ENCODE measurements at regions not wholly inside any gene's neighbourhood (a gene's known extent, or its start where the extent isn't known, plus 50 kb on each side); places are given as distances from the start of the nearest gene placed in this dataset.

DNA sequence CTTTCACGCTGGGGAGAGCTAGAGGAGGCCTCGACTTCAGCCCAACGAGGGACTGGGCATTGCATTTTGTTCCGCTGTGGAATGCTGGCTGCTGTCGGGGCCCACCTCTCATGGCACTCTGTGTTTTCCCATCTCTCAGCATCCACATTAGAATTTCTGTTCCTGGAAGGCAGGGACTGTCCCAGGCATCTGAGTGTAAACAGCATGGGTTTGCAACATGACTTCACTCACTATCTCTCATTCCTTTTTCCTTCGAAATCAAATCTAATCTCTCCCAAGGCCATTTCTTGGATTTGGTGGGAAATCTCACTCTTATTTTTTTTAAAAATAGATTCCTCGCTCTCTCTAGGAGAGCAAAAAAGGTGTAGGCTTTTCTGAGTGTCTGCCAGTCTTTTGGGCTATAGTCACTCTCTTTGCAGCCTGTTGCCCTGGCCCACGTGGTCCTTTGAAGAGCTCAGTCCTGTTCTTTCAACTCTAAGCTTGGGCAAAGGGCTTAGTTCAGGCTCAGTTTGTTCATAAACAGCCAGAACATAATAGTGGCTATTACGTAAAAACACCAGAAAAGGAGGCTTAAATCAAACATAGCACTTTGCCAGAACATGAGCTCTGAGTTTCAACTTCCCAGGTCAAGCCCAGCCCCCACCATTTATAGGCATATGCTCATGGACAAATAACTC is 284.6 kb upstream of the ZFP64 start:
- Histone ChIP-seq H3K36me3 (ENCODE audit: insufficient read depth, low read length) (no peaks in the 10 kb centered on the region), H3K4me3 (no peak overlapping the region), H3K9ac (ENCODE audit: insufficient read length) (no peak overlapping the region), H3K27ac (no peak overlapping the region), H3K9me3 (ENCODE audit: low read depth, low read length) (no peaks in the 10 kb centered on the region)
- TF ChIP-seq EZH2 (IDR thresholded peaks at IDR 0.05) (no peak), POLR2AphosphoS5 (IDR thresholded peaks at IDR 0.05; ENCODE audit: borderline replicate concordance, low read depth, low read length) (no peak), FOXP2 (optimal IDR thresholded peaks at IDR 0.05; ENCODE audit: control extremely low read depth, extremely low read length, insufficient read depth) (no peak)
- no peak for DNase-seq (ENCODE audit: low read depth, low spot score)

DNA sequence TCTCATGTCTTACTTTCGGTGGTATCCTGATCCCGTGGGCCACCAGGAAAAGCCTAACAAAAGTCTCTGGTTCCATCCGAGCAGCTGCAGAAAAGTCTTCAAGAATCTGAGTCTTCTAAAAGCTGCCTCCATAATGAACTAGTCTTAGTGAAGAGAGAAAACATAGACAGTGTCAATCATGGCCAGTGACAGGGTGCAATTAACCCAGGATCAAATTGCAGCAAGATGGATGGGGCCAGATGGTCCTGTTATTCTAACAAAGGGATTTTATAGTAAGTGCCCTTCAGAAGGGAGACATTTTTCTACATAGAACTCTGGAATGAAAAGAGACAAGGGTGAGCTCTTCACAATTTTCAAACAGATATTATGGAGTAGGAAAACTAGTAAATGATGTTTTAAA is 281.6 kb upstream of the ZFP64 start:
- Histone ChIP-seq H3K9me3 (ENCODE audit: low read depth, low read length) (no peaks in the 10 kb centered on the region), H3K27ac (no peak overlapping the region), H3K9ac (ENCODE audit: insufficient read length) (no peak overlapping the region), H3K4me3 (no peak overlapping the region), H3K36me3 (ENCODE audit: insufficient read depth, low read length) (no peaks in the 10 kb centered on the region)
- no peak for DNase-seq (ENCODE audit: low read depth, low spot score)
- TF ChIP-seq POLR2AphosphoS5 (IDR thresholded peaks at IDR 0.05; ENCODE audit: borderline replicate concordance, low read depth, low read length) (no peak), FOXP2 (optimal IDR thresholded peaks at IDR 0.05; ENCODE audit: control extremely low read depth, extremely low read length, insufficient read depth) (no peak), EZH2 (IDR thresholded peaks at IDR 0.05) (no peak)

DNA sequence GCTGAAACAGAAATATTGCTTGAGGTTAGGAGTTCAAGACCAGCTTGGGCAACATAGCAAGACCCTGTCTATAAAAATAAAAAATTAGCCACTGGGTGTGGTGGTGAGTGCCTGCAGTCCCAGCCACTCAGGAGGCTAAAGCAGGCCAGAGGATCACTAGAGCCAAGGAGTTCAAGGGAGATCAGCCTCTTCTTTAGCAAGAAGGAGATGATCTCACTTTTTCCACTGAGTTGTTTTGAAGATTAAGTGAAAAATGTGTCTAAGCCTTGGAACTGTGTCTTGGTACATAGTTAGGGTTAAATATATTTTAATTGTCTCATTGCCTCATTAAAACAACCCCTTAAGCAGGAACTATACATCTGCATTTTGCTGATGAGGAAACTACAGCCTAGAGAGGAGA is 279.0 kb upstream of the ZFP64 start:
- H3K36me3 ChIP-seq (ENCODE audit: insufficient read depth, low read length), result no peaks in the 10 kb centered on the region
- H3K9me3 ChIP-seq (ENCODE audit: low read depth, low read length), result no peaks in the 10 kb centered on the region
- no peak overlapping the region for H3K27ac ChIP-seq
- DNase-seq (ENCODE audit: low read depth, low spot score), result no peak
- H3K4me3 ChIP-seq, result no peak overlapping the region
- H3K9ac ChIP-seq (ENCODE audit: insufficient read length), result no peak overlapping the region
- TF ChIP-seq FOXP2 (optimal IDR thresholded peaks at IDR 0.05; ENCODE audit: control extremely low read depth, extremely low read length, insufficient read depth) (no peak), POLR2AphosphoS5 (IDR thresholded peaks at IDR 0.05; ENCODE audit: borderline replicate concordance, low read depth, low read length) (no peak), EZH2 (IDR thresholded peaks at IDR 0.05) (no peak)

DNA sequence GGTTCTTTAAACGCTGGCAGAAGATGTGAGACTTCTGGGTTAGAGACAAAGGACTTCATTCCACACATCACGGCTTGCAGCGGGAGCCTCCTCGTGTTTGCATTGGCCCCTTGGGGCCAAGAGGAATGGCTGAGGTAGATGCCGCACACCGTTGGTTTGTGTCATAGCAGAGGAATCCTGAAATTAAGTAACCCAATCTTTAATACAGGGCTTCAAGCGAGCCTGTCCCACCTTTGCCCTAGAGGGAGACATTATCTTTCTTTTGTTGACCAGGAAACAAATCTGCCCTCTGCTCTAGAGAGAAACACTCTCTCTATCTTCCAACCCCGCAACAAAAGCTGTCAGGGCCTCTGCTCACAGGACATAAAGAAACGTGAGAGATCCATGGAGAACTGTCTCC is 277.5 kb upstream of the ZFP64 start:
- TF ChIP-seq EZH2 (IDR thresholded peaks at IDR 0.05), result no peak
- TF ChIP-seq POLR2AphosphoS5 (IDR thresholded peaks at IDR 0.05; ENCODE audit: borderline replicate concordance, low read depth, low read length), result no peak
- TF ChIP-seq FOXP2 (optimal IDR thresholded peaks at IDR 0.05; ENCODE audit: control extremely low read depth, extremely low read length, insufficient read depth), result no peak
- H3K9ac ChIP-seq (ENCODE audit: insufficient read length), result no peak overlapping the region
- H3K4me3 ChIP-seq, result no peak overlapping the region
- H3K27ac ChIP-seq, result no peak overlapping the region
- DNase-seq (ENCODE audit: low read depth, low spot score), result no peak
- no peaks in the 10 kb centered on the region for H3K9me3 ChIP-seq (ENCODE audit: low read depth, low read length)
- H3K36me3 ChIP-seq (ENCODE audit: insufficient read depth, low read length), result no peaks in the 10 kb centered on the region

DNA sequence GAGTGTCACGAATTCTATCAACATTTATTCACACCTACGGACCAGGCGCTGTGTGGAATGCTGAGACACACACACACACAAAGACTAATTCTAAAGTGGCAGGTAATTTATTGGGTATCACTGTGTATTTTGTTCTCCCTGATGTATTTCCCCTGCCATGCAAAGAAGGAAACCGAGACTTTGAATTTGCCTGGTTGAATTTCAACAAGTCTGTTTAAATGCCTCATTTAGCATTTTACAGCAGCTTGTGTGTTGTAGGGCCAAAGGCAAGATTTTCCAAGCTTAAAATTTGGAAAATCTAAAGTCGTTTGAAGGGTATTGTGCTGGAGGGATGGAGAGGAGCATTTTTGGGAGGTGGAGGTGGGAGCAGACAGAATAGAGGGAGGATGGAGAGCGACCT is 274.4 kb upstream of the ZFP64 start:
- no peak for DNase-seq (ENCODE audit: low read depth, low spot score)
- Histone ChIP-seq H3K36me3 (ENCODE audit: insufficient read depth, low read length) (no peaks in the 10 kb centered on the region), H3K27ac (no peak overlapping the region), H3K4me3 (no peak overlapping the region), H3K9me3 (ENCODE audit: low read depth, low read length) (no peaks in the 10 kb centered on the region), H3K9ac (ENCODE audit: insufficient read length) (no peak overlapping the region)
- TF ChIP-seq FOXP2 (optimal IDR thresholded peaks at IDR 0.05; ENCODE audit: control extremely low read depth, extremely low read length, insufficient read depth) (no peak), POLR2AphosphoS5 (IDR thresholded peaks at IDR 0.05; ENCODE audit: borderline replicate concordance, low read depth, low read length) (no peak), EZH2 (IDR thresholded peaks at IDR 0.05) (no peak)

DNA sequence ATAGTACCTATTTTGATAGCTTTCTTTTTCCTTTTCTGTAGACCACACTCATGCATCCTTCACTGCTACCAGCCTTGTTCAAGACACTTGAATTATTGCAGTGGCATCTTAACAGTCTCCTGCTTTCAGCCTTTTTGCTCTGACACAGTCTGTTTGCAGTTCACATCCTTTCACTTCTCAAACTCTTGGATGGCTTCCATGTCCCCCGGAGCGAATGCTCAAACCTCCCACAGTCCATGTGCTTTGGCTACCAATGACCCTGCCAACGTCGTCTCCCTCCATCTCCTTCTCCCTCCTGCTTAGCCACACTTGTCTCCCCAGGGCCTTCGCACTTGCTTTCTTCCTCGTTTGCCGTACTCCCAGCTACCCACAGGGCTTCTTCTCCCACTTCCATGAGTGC is 270.0 kb upstream of the ZFP64 start:
- Histone ChIP-seq H3K9me3 (ENCODE audit: low read depth, low read length) (no peaks in the 10 kb centered on the region), H3K27ac (no peak overlapping the region), H3K4me3 (no peak overlapping the region), H3K9ac (ENCODE audit: insufficient read length) (no peak overlapping the region), H3K36me3 (ENCODE audit: insufficient read depth, low read length) (no peaks in the 10 kb centered on the region)
- no peak for TF ChIP-seq FOXP2 (optimal IDR thresholded peaks at IDR 0.05; ENCODE audit: control extremely low read depth, extremely low read length, insufficient read depth)
- TF ChIP-seq POLR2AphosphoS5 (IDR thresholded peaks at IDR 0.05; ENCODE audit: borderline replicate concordance, low read depth, low read length), result no peak
- TF ChIP-seq EZH2 (IDR thresholded peaks at IDR 0.05), result no peak
- no peak for DNase-seq (ENCODE audit: low read depth, low spot score)

DNA sequence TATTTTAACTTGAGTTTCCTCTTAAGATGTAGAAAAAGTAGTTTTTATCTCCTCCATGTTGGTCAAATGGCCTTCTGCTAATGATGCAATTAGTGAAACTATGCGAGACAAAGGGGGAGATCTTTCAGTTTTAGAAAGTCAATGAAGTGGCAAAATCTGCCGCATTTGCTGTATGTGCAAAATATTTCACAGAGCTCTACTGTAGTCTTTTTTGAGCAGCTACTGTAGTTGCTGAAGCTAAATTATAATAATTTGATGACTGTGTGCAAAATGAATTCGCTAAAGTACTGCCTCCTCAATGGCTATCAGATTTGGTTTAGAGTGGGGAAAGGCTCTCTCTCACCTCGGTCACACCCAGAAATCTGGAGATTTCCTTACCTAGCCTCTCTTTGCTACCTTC is 267.6 kb upstream of the ZFP64 start:
- Histone ChIP-seq H3K36me3 (ENCODE audit: insufficient read depth, low read length) (no peaks in the 10 kb centered on the region), H3K9ac (ENCODE audit: insufficient read length) (no peak overlapping the region), H3K9me3 (ENCODE audit: low read depth, low read length) (no peaks in the 10 kb centered on the region), H3K27ac (no peak overlapping the region), H3K4me3 (no peak overlapping the region)
- TF ChIP-seq POLR2AphosphoS5 (IDR thresholded peaks at IDR 0.05; ENCODE audit: borderline replicate concordance, low read depth, low read length), result no peak
- no peak for TF ChIP-seq EZH2 (IDR thresholded peaks at IDR 0.05)
- no peak for DNase-seq (ENCODE audit: low read depth, low spot score)

DNA sequence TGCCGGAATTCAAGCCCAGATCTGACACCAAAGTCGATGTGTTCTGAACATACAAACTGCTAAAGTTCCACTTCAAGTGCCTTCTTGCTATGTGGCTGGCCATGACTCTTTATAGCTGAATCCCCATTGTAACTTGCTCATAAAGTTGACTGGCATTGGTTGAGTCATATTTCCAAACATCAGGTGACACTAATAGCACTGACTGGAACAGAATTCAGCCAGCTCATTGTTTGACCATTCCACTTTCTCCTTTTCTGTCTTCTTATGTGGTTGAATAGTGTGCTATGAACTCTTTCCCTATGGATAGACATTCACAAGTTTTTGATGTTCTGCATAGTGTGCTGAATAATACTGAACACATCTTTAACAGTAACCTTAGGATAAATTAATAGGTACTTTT is 266.2 kb upstream of the ZFP64 start:
- Histone ChIP-seq H3K4me3 (no peak overlapping the region), H3K27ac (no peak overlapping the region), H3K36me3 (ENCODE audit: insufficient read depth, low read length) (no peaks in the 10 kb centered on the region), H3K9me3 (ENCODE audit: low read depth, low read length) (no peaks in the 10 kb centered on the region), H3K9ac (ENCODE audit: insufficient read length) (no peak overlapping the region)
- DNase-seq (ENCODE audit: low read depth, low spot score), result no peak
- TF ChIP-seq POLR2AphosphoS5 (IDR thresholded peaks at IDR 0.05; ENCODE audit: borderline replicate concordance, low read depth, low read length) (no peak), FOXP2 (optimal IDR thresholded peaks at IDR 0.05; ENCODE audit: control extremely low read depth, extremely low read length, insufficient read depth) (no peak), EZH2 (IDR thresholded peaks at IDR 0.05) (no peak)

DNA sequence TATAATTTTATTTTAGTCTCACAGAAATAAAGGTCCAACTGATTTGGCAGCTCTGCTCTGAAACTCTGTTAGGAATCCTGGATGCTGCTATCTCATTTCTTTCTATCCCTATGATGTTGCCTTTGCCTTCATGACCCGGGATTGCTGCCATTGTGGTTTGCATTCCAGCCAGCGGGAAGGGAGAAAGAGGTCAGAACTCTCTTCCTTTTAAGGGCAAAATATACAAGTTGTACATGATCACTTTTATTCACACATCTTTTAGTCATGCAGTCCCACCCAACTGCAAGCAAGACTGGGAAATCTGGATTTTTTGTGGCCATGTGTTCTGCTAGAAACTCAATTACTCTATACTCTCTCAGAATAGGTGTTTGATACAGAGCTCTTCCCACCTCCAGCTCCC is 263.1 kb upstream of the ZFP64 start:
- no peaks in the 10 kb centered on the region for H3K36me3 ChIP-seq (ENCODE audit: insufficient read depth, low read length)
- no peak for DNase-seq (ENCODE audit: low read depth, low spot score)
- no peak overlapping the region for H3K9ac ChIP-seq (ENCODE audit: insufficient read length)
- no peaks in the 10 kb centered on the region for H3K9me3 ChIP-seq (ENCODE audit: low read depth, low read length)
- no peak overlapping the region for H3K27ac ChIP-seq
- no peak overlapping the region for H3K4me3 ChIP-seq
- TF ChIP-seq POLR2AphosphoS5 (IDR thresholded peaks at IDR 0.05; ENCODE audit: borderline replicate concordance, low read depth, low read length) (no peak), EZH2 (IDR thresholded peaks at IDR 0.05) (no peak), FOXP2 (optimal IDR thresholded peaks at IDR 0.05; ENCODE audit: control extremely low read depth, extremely low read length, insufficient read depth) (no peak)

Data from SK-N-MC (cell line).